HS-27A (cell line): ENCODE measurements at regions not wholly inside any gene's neighbourhood (a gene's known extent, or its start where the extent isn't known, plus 50 kb on each side); places are given as distances from the start of the nearest gene placed in this dataset.
"Not testable (repeated sequence)": the region's sequence is repeated elsewhere in the genome, so short reads cannot be mapped to it uniquely, and the experiment has no call there.

Source experiments
- DNase-seq: peaks from one replicate; pipeline ENCODE4 v3.0.0-alpha.2; 2012; ENCODE audit warnings: low read depth, missing footprints

DNA sequence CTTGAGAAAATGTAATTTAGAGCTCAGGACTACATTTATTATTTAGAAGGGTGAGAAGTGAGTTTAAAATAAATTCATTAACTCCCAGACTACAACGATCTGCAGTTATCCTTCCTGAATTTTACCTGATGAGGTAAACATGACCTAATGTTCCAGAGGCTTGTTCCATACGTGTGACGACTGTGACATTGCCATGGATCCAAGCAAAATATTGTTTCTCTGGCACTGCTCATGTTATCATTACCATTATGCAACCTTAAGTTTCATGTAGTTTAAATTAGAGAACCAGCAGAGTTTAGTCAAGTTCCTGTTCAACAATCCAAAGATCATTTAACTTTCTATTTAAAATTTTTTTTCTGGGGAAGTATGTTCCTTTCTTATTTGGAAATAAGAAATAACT lies 279.6 kb downstream of the KLF5 start:
- DNase-seq, result no peak

DNA sequence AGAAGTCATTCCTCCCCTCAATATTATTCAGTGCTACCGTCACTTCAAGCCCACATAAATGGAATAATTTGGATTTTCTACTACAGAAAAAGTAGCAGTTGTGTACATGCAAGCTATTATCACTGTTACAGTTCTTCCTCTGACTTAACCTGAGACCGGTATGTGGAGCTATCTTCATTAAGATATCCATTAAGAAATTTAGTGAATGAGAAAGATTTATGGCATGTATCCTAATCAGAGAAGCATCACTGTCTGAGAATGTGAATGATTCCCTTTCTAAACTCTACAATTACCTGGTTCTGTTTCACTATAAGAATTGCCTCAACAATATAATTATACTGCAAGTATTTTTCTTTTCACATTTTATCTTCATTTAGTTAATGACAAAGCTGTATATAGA lies 278.7 kb downstream of the KLF5 start:
- DNase-seq, result no peak

DNA sequence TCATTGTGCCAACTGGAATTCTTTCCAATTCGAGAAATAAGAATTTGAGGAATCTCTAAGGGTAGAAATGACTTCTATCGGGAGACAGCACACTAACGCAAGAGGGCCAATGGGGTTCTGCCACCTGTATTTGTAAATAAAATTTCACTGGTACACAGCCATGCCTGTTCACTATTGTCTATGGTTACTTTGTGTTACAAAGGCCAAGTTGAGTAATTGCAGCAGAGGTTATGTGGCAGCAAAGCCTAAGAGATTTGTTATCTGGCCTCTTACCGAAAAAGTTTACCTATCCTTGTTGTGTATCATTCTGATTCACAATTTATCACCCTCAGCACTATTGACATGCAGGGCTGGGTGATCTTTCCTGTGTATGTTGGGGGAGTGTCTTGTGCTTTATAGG lies 278.0 kb downstream of the KLF5 start:
- no peak for DNase-seq

DNA sequence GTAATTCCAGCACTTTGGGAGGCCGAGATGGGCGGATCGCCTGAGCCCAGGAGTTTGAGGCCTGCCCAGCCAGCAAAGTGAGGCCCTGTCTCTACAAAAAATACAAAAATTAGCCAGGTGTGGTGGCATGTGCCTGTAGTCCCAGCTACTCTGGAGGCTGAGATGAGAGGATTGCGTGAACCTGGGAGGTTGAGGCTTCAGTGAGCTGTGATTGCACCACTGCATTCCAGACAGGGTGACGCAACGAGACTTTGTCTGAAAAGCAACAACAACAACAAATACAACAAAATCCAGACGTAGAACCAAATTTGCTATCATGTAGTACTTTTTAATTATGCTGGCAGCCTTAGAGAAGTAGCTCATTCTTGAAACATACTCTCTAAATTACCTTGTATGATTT lies 277.1 kb downstream of the KLF5 start:
- no peak for DNase-seq

DNA sequence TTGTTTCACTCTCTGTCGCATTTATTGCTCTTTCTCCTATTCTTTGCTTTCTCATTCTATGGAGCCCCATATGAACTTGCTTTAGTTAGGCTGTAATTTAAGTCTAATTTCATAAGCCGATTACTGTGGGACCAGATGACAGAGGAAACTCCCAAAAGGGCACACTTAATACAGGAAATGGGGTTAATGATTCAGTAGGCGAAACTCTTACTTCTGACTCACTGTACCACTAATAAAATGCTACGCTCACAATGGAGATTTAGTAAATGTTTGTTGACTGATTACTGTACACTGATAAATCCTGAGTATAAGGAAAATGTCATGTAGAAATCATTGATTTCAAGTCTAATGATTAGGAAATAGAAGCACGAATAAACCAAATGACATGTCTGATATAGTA lies 276.4 kb downstream of the KLF5 start:
- DNase-seq, result no peak

DNA sequence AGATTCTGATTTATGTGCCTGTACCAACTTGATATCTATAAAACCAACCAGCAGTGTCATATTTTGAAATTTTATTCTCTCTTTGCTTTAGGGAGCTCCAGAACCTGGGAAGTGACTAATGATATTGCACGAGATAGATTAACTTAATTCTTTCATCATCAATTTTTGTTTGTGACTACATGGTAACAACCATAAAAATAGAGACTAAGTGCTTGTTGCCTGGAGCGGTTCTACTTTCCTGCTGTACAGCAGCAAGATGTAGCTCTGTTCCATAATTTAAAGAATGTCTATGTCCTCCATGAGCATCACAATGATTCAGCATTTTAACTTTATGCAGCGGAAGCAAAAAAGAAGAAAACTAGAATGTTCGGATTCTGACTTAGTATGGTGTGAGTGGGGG lies 275.6 kb downstream of the KLF5 start:
- DNase-seq, result no peak

DNA sequence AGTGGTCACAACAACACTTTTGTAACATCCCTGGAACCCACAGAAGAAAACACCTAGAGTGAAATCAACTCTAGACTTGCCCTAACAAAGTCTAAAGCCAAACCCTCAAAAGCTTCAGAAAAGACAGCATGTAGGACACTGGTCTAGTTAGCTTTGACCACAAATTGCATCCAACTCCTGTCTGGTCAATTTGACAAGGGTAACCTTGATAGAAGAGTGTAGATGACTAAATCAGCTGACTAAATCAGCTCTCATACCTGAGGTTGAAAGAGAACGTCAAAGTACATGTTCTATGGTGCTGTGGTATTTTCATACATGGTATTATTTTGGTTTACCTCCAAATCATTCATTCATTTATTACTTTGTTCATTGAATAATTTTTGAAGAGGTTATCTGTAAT lies 272.8 kb downstream of the KLF5 start:
- DNase-seq, result no peak

DNA sequence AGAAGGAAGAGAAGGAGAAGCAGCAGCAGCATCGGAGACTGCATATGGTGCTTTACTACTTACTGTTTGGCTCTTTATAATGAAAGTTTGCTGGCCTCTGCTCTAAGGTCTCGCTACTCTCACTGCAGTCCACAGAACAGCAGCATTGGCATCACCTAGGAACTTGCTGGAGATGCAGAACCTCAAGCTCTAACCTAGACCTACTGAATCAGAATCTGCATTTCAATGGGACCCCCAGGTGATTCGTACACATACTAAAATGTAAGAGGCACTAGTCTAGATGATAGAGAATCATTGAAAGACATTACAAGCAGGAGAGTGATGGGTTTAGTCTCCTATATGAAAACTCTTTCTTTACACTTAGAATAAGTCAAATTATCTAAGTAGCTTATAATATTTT lies 270.6 kb downstream of the KLF5 start:
- no peak for DNase-seq

DNA sequence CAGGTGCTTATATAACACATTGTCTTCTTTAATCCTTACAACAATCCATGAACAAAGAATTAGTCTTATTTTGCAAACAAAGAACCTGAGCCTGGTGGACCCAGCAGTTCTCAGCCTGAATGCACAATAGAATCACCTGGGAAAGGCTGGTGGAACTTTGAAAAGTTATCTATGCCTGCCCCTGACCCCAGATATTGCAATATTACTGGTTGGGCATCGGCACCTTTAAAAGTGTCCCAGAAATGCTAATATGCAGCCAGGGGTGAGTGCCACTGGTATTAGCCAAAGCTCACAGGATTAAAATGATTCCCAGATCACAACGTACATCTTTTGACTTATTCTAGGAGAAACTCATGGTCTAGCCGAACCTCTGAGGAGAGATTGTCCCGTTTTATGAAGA lies 268.8 kb downstream of the KLF5 start:
- DNase-seq, result no peak

DNA sequence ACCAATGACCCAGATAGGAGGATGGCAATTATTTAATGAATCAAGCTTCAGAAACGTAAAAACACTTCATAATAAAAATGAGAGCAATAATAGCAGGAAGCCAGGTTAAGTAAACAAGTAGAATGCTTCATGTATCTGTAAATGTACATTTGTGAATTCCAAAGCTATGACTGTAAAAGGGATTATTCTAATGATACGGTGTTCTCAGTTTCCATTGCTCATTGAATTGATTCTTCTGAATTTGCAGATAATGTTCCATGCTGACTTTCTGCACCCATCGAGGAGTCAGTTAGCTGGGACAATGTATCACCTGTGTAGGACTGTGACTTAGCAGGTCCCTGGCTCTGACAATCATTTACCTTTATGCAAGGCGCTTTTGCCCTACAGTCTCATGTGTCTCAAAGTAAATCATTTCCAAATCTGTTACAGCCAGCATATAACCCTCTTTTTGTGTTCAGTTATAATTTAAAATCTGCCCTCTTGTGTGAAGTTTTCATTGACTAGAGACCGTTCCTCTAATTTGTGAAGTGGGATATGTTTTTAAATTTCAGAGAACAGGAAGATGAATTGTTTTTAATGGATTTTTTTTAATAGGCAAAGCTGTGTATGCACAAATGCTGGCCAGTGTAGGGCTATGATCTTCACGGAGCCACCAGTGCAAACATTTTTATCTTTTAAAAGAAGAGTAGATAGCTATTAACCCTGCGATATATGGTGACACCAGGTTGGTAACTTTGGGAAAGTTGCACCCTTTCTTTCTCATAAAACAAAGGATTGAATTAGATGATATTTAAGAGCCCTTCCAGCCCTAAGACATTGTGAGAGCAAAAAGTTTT lies 267.1 kb downstream of the KLF5 start:
- DNase-seq, result no peak

DNA sequence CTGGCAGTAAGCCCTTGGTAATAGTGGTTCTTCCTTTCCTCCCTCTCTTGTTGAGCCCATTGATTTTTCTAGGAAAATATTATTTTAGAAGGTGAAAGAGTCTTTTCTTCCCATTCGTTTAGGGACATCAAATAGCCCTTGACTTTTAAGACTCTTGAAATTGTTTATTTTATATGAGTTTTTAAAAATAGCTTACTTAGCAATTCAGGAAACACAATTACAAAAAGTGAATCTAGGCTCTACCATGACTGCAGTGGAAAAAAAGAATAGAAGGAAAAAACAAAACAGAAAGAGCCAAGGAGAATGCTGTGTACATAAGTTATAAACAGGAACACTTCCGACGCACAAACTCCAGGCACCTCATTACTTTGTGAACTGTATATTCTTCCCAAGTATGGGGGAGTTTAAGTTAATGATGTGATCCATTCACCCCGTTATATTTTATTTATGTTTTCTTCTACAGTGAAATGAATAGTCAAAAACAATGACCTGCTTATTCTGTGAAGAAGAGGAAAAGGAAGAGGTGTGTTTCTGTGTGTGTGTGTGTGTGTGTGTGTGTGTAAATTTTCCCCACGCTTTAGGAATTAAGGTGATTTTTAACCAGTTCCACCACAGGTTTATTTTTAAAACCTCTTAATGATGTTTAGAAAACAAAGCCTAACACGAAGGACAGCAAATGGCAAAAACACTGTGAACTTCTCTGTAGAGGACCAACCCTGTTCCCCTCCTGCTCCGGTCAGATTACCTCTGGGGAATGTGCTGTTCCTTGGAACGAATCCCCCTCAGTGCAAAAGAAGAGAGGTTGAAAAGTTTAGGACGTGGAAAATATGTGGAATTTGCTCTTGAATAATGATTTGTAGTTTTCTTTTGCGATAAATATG lies 266.3 kb downstream of the KLF5 start:
- DNase-seq, result no peak

DNA sequence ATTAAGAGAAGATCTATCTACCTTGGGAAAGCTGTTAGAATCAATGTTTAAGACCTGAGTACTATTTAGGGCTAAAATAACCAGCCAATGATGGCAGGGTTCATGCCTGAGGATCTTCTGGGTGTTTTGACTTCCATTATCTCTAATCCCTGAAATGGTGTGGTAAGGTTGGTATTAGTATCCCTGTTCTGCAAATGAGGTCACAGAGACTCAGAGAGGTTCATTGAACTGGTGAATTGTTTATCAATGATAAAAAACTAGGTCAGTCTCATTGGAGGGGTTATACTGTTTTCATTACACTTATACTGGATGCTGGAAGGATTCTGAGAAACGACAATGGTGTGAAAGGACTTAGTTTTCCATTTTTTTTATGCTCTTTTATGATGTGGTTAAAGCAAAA lies 264.8 kb downstream of the KLF5 start:
- DNase-seq, result no peak

DNA sequence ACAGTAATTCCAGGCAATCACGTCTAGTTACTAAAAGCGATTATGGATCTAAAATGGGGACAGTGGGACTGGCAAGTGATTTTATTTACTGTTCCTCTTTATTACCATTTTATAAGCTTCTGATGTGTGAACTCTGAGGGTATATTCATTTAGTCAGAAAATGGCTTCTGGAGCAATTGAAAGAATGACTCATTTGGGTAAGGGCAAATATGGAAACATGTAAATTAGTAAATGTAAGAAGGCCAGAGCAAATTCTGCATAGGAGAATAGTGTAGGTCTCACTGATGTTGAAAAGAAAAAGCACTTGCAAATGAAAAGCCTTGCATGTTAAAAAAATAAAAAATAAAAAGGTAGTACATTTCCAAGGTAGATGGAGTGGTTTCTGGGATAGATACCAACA lies 262.2 kb downstream of the KLF5 start:
- DNase-seq, result no peak

DNA sequence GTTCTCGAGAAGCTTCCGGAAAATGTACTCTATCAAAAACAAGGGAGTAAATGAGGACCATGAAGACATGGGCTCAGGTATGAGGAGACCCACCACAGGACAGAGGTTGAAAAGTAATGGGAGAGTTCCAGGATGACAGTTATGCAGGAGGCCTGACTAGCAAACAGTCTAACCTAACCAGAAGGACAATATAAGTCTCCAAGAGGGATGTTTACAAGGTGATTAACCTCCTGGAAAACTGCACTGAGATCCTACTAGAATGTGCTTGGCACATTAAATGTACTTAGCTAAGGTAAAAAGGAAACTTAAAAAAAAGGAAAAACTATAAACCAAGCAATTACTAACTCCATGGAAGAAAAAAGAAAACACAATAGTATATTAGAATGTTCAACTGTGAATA lies 258.3 kb downstream of the KLF5 start:
- no peak for DNase-seq

DNA sequence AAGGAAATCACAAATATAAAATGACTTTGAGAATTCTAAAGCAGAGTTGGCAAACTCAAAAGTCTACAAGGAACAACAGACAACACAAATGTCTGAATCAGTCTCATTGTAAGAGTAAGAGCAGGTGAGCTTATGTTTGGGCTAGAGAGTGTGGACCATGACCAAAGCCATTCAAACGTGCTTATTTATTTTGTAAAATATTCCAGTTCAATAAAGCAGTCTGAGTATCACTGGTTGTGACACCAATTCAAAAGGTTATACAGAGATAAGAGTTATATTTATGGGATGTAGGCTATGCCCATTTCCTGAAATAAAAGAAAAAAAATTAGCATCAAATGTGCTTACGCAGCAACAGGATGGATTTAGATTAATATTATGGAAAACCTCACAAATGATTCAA lies 251.6 kb downstream of the KLF5 start:
- no peak for DNase-seq

DNA sequence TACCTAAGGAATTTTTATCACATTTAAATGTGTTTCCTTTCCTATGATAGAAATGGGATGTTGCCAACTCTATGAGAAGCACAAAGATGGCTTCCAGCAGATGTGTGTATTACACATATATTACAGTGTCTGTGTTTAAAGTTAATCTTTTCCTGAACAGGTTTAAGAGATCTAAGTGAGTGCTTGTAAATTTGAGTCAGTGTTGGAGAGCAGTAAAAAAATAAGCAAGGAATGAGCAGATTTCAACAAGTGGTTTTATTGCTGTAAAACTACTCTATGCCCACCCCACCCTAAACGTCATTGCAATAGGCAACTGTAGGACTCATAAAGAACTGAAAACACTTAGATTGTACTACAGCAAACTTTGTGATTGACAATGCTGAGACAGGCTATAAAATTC lies 248.7 kb downstream of the KLF5 start:
- DNase-seq, result no peak

DNA sequence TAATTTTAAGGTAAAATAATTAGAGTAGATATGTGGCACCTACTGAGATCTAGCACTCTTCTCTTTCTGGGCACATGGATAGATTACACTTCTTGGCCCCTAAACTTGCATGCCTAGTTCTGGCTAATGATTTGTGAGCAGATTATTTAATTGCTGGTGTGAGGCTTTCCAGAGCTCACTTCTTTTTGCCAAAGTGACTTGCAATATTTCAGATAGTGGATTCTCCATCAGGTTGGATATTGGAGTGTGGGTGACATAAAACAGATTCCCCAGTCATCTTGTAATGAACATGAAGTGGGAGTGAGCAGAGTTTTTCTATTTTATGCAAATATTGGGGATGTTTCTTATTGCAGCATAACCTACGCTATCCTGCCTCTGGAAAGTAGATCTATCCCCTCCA lies 247.9 kb downstream of the KLF5 start:
- no peak for DNase-seq

DNA sequence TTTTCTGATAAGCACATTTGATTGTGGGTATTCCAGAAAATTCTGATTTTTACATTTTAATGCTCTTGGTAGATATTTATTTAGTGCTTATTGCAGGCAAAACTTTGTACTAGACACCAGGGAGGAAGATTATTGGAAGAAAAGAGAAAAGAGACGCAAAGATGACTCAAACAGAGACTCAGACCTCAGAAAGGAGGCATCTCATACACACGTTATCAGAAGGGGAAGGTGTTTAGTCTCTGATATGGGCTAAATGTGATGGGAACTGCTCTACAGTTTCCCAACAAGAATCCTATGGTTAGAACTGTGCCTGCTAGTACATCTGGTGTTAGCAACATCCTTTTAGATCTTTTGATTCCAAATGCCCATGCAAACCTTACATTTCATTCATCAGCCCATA lies 245.6 kb downstream of the KLF5 start:
- no peak for DNase-seq

DNA sequence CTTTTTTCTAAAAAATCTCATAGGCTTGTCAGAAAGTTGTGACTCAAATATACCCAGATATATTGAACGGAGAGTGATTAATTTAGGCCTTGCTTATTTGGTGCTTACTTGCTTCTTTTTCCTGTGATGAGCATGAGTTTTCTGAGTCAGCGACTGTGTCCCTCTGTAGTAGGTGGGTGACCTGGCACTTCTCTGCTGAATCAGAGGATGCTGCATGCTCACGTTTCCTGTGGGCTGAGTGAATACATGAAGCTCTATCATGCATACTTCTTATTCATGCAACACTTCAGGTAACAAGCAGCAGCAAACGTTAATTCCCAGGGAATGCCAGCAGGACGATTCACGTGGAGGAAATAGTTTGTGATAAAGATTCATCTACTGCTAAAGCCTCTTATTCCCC lies 245.0 kb downstream of the KLF5 start:
- DNase-seq, result no peak

DNA sequence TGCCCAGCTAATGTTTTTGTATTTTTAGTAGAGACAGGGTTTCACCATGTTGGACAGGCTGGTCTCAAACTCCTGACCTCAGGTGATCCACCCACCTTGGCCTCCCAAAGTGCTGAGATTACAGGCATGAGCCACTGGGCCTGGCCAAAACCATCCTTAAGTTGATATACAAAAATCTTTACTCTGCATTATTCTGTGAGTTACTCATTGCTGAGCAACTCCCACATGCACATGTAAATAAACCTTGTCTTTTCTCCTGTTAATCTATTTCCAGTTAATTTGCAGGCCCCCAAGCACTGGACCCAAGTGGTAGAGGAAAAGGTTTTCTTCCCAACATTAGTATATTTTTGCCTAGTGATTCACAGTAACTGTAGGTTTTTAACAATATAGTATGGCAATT lies 242.8 kb downstream of the KLF5 start:
- DNase-seq, result not testable (repeated sequence)

DNA sequence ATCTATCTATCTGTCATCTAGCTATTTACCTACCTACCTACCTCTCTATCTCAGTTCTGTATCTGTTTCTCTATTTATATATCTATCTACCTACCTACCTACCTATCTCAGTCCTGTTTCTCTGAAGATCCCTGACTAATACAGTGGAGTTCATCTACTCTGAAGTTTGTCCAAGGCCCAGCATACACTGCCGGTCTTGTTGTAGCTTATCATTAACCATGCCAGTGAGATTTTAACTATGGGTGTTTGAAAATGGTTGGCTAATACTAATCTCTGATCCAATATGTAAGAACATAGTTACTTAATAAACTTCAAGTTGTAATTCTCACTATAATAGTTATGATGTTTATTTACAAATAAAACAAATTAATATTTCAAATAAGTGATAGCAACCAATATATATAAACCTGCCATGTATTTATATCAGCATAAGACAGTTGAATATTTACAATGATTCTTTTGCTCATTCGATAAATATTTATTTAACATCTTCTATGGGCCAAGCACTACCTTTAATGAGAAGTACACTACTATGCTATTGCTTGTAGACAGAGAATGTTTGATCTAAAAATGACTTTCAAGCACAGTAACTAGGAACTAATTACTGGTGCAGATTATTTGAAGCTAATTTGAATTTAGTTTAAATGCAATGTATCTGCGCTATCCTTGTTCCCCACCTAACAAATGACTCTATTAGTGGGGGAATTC lies 242.1 kb downstream of the KLF5 start:
- DNase-seq, result no peak

DNA sequence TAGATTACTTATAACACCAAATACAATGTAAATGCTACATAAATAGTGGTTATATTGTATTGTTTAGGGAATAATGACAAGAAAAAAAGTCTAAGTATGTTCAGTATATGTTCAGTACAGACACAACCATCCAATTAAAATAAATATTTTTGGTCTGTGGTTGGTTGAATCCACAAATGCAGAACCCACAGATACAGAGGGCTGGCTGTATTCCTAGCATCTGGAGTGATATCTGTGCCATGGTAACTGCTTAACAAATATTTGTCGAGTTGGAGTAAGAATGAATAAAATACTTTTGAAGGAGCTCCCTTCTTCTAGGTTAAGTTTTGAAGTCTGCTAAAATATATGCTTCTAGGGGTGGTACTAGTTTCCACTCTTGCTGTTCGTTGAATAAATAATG lies 241.0 kb downstream of the KLF5 start:
- DNase-seq, result no peak
